Left renal cortex interstitium (tissue), 4 donors: ENCODE measurements at regions not wholly inside any gene's neighbourhood (a gene's known extent, or its start where the extent isn't known, plus 50 kb on each side); places are given as distances from the start of the nearest gene placed in this dataset.

ENCODE experiments used
- DNase-seq, 4 donors: peaks; one replicate each; pipeline ENCODE4 v3.0.0-alpha.2; 2013; ENCODE audit warnings: low read depth in 4 of 4, low spot score in 2 of 4, missing footprints in 1 of 4

- DNase-seq = no peak
Measured at GRCh38 chr12:17266856-17267255, 660.9 kb upstream of the LMO3 start.

GRCh38 chr12:17264603-17265002 is 658.6 kb upstream of the LMO3 start:
- DNase-seq = no peak

- DNase-seq = no peak
Measured at GRCh38 chr12:17239874-17240273, 633.9 kb upstream of the LMO3 start.

- no peak for DNase-seq
Measured at GRCh38 chr12:17235996-17236395, 630.0 kb upstream of the LMO3 start.

DNA sequence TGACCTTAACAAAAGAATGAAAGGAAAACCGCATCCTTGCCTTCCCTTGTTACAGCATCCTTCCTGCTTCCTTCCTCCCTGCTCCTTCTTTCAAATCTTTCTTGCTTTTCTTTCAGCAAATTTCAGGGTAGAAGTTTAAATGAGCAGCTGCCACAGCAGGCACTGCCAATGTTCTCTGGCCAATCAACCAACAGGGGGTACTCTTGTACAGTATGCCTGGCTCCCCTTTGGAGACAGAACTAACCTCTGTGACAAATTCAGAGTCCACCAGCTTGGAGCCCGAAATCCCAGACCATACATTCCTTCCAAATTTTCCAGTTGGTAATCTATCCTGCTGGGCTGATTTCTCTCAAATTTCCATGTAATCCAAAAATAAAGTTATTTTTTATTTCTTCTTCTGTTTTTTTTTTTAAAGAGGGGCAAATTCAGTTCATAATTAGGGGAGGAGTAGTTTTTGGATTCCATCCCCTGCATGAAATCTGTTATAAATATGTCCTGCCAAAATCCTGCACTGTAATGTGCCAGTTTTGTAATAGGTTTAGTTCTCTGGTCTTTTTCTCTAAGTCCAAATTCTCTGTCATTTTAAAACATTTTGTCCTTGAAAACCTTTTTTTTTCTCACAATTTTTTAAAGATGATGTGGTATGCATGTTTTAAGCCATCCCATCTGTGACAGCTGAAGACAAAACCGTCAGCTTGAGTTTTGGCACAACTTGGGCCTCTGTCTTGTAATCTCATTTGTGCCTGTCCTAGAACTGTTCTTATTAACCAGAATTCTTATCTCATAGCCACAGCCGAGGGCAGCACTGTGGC is 610.0 kb upstream of the LMO3 start:
- no peak for DNase-seq

DNA sequence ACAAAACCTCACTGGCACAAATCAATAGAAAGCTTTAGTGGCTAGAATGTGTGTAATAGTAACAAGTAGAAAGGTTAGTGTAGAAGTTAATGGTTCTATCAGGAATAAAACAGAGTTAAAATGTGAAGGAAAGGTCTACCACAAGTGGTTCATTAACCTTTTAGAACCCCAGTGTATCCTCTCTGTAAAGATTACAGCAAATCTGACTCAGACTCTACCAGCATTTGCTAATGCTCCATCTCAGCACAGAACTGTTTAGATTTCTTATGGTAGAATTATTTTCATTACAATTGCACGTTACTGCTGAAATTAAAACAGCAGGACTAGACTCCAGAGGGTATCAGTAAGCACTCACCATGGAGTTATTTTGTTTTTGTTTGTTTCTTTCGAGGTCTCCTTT is 609.0 kb upstream of the LMO3 start:
- DNase-seq = no peak

DNA sequence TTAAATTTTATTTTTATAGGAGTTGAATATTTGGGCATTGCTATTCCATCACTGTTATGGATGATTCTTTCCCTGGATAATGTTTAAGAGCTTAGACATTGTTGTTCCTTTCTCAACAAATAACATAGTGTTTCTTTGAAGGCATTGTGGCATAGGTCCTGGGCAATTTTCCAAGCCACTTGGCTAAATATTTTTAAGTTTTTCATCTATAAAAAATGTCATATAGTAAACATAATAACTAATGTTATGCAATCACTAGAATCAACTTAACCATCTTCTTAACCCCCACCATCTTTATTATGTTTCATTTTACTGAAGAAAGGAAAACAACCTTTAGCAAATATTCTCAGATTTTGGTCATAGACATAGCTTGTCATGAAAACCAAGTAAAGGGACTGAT is 600.6 kb upstream of the LMO3 start:
- DNase-seq = no peak

GRCh38 chr12:17204289-17205054 is 598.5 kb upstream of the LMO3 start:
- DNase-seq = no peak

- no peak for DNase-seq
Measured at GRCh38 chr12:17203497-17203896, 597.5 kb upstream of the LMO3 start.

GRCh38 chr12:17197971-17198370 is 592.0 kb upstream of the LMO3 start:
- DNase-seq = no peak

- no peak for DNase-seq
Measured at GRCh38 chr12:17192721-17193120, 586.8 kb upstream of the LMO3 start.

- DNase-seq = no peak
Measured at GRCh38 chr12:17169726-17170471, 563.9 kb upstream of the LMO3 start.

DNA sequence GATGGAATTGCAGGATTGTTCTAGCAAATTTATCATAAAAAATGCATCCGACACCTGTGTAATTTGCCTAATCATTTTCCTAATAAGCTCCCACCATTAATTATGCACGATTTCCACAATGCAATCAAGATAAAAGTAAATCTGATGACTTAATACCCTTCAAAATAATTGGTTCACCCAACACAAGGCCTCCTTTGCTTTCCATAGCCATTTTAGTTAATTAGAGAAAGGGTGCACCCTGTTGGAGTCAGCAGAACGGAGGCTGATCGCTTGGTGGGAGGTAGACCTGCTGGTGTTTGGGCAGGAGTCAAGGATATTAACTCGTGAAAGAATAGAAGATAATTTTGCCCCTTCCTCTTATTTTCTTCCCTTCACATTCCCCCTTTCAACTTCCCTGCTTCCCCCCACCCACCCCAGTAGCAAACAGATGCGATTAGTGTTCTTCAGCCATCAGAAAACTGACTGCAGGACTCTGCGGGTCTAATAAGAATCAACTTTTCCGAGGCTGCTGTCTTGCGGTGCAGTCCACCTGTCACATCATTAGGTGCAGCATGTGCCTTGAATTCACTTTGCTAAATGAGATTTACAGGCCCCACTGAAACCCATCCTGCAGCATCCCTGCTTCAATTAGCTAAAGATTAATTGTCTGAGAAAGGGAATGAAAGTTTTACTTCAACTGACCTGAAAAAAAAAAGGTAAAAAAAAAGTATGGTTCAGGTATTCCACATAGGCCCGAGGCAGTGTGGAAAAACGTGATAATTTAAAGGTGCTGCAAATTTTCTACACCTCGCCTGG is 553.7 kb upstream of the LMO3 start:
- DNase-seq = no peak

DNA sequence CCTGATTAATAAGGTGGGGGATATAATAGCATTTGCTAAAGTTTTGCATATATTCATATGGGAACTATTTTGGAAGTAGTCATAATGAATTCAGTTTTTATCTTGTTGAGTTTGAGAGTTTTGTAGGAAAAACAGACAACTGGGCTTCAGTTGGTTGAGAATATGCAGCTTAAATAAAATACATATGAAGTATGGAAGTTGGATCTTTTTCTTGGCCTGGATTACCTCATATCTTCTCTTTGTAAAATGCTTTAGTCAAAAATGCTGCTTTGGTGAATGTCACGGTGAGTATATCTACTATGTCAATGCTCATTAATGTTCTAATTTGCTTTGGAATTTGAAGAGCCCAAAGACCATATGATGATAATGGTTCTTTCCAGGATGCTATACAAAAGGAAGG is 552.2 kb upstream of the LMO3 start:
- no peak for DNase-seq

- DNase-seq = no peak
Measured at GRCh38 chr12:17151917-17152316, 546.0 kb upstream of the LMO3 start.

- DNase-seq = no peak
Measured at GRCh38 chr12:17148706-17149105, 542.7 kb upstream of the LMO3 start.

GRCh38 chr12:17142856-17143255 is 536.9 kb upstream of the LMO3 start:
- no peak for DNase-seq

DNA sequence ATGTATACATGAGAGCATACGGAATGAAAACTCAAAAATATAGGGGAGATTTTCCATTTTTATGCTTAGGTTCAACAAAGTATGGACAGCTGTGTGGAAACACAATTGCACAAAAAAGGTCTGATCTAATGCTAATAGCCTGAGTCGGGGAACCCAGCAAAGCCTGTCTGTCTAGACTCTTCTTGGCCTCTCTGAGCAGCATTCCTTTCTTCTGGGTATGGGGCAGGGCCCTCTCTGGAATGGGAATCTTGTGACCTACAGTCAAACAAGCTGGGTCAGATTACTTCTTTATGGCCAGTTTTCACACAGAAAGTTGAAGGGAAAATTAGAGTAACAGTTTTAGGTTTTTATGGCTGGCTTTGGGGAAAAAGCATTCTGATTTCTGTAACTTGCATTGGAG is 534.0 kb upstream of the LMO3 start:
- DNase-seq = no peak

DNA sequence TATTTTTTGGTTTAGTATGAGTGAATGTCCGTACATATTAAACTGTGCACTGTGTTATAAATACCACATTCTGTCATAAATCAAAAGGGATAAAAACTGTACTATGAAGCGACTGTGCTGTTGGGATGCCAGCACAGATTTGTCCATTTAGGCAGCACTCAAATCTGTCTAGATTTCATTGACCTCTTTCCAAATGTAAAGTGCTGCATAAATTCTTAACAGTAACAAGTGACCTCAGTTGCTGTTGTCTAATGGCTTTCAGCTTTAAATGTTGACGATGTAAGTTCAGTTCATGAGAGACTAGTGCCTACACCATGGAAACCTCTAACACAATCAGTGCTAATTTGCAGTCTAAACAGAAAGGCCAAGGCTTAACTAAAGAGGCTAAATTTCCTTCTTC is 531.4 kb upstream of the LMO3 start:
- DNase-seq = no peak

GRCh38 chr12:17134315-17134714 is 528.4 kb upstream of the LMO3 start:
- no peak for DNase-seq

DNA sequence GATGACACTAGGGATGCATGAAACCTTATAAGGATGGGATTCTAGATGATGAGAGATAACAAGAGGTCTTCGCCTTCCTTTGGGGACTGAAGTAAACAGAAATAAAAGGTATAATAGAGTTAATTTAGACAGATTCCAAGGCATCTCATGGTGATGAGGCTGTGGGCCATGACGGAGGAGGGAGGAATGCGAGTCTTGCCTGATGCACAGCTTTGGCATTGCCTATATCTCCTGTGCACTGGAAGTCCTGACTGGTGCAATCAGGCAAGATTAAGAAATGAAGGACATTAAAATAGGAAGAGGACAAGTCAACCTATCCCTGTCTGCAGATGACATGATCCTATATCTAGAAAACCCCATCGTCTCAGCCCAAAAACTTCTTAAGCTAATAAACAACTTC is 526.4 kb upstream of the LMO3 start:
- no peak for DNase-seq
